Activated B cell treated with CpG ODN at 0.5 μM for 24 hours (primary cell): ENCODE measurements at regions not wholly inside any gene's neighbourhood (a gene's known extent, or its start where the extent isn't known, plus 50 kb on each side); places are given as distances from the start of the nearest gene placed in this dataset.

Experiments
- ATAC-seq: fragments of 200-7000 bp; cut with Tn5 transposase; one replicate; pipeline ENCODE4 v1.10.0; 2021; ENCODE audit warnings: low read depth, mild to moderate bottlenecking, moderate library complexity
- CTCF ChIA-PET: fragments of 350-600 bp; sonication (Branson Sonifier 250); formaldehyde crosslinking; loops from one replicate; lab custom pipeline; 2021; ENCODE audit warnings: antibody characterized with exemption; lab: Charles Lee
- POLR2A ChIA-PET: fragments of 350-600 bp; sonication (Branson Sonifier 250); formaldehyde crosslinking; loops from one replicate; lab custom pipeline; 2021; ENCODE audit warnings: antibody characterized with exemption; lab: Charles Lee
- DNase-seq: peaks from one replicate; pipeline ENCODE4 v3.0.0; 2022
- H3K27ac Mint-ChIP-seq: one replicate; pipeline ENCODE4 v1.8.0; 2020; ENCODE audit warnings: mixed read lengths
- H3K27me3 Mint-ChIP-seq: one replicate; pipeline ENCODE4 v1.8.0; 2021; ENCODE audit warnings: mixed read lengths
- H3K36me3 Mint-ChIP-seq: one replicate; pipeline ENCODE4 v1.8.0; 2021; ENCODE audit warnings: low read depth, mixed read lengths
- H3K4me1 Mint-ChIP-seq: one replicate; pipeline ENCODE4 v1.8.0; 2021; ENCODE audit warnings: mixed read lengths
- H3K4me3 Mint-ChIP-seq: one replicate; pipeline ENCODE4 v1.8.0; 2020; ENCODE audit warnings: mild to moderate bottlenecking, mixed read lengths
- H3K9me3 Mint-ChIP-seq: one replicate; pipeline ENCODE4 v1.8.0; 2020; ENCODE audit warnings: mixed read lengths
- intact Hi-C: fragments of 100-400 bp; cut with micrococcal nuclease; formaldehyde crosslinking; loops from one replicate; pipeline ENCODE4 v1.15.1; 2024
- TF ChIP-seq, protein P1 (sequence below): fragments of 200-600 bp; IDR thresholded peaks from one replicate; pipeline ENCODE4 v1.8.0; 2022; ENCODE audit warnings: antibody characterized with exemption, mild to moderate bottlenecking

DNA sequence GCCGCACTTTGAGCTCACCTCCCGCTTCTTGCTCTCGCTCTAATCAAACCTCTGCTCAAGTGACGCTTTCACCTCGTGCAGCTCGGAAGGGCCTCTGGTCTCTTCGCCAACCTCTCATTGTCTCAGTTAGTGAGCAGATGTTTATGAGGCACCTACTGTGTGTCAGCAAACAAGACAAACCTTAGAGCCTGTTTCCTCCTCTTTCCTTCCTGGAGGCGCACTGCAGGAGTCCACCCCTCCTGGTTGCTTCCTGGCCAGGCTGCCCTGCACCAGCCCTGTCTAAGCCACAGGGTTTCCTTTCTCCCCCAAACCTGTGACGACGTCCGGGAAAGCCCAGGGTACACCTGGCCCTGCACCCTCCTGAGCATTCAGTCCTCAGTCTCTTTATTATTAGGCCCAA lies 84.2 kb downstream of the PHETA1 start:
- POLR2A ChIA-PET: no interaction called here
- CTCF ChIA-PET: no interaction called here
- no peaks in the 10 kb centered on the region for H3K4me1 Mint-ChIP-seq

DNA sequence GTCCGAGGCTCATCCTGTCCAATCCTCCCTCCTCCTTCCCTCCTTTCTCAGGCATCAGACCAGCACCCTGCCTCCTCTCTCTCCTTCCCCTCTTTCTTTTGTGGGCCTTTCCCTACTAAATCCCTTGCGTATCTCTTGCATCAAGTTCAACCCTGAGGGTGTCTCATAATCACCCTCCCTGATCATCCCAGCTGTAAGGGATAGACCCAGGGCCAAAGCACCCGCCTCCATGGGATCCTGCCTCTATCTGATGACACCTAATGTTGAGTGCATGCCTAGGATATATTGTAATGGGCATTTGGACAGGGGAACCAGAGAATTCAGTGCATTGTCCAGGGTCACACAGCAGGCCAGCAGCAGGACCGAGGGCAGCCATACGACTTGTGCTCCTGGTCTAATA lies 84.9 kb downstream of the PHETA1 start:
- intact Hi-C loops: no loop called here
- no peaks in the 10 kb centered on the region for H3K4me1 Mint-ChIP-seq
- ChIA-PET POLR2A (no interaction called here), CTCF (no interaction called here)
- TF ChIP-seq, protein P1, sequence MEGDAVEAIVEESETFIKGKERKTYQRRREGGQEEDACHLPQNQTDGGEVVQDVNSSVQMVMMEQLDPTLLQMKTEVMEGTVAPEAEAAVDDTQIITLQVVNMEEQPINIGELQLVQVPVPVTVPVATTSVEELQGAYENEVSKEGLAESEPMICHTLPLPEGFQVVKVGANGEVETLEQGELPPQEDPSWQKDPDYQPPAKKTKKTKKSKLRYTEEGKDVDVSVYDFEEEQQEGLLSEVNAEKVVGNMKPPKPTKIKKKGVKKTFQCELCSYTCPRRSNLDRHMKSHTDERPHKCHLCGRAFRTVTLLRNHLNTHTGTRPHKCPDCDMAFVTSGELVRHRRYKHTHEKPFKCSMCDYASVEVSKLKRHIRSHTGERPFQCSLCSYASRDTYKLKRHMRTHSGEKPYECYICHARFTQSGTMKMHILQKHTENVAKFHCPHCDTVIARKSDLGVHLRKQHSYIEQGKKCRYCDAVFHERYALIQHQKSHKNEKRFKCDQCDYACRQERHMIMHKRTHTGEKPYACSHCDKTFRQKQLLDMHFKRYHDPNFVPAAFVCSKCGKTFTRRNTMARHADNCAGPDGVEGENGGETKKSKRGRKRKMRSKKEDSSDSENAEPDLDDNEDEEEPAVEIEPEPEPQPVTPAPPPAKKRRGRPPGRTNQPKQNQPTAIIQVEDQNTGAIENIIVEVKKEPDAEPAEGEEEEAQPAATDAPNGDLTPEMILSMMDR: no peak
- H3K27ac Mint-ChIP-seq: no peak overlapping the region
- ATAC-seq (no peak), DNase-seq (no peak)
- H3K36me3 Mint-ChIP-seq: no peaks in the 10 kb centered on the region
- H3K9me3 Mint-ChIP-seq: peaks cover 12% of the 10 kb centered on the region
- no peak overlapping the region for H3K4me3 Mint-ChIP-seq
- peaks cover 16% of the 10 kb centered on the region for H3K27me3 Mint-ChIP-seq

More for the DNA sequence above, 84.2 kb downstream of the PHETA1 start:
- DNase-seq (no peak), ATAC-seq (no peak)
- H3K27me3 Mint-ChIP-seq: peaks cover 16% of the 10 kb centered on the region
- H3K36me3 Mint-ChIP-seq: no peaks in the 10 kb centered on the region
- H3K4me3 Mint-ChIP-seq: no peak overlapping the region
- intact Hi-C loops: no loop called here
- no peak overlapping the region for H3K27ac Mint-ChIP-seq
- peaks cover 12% of the 10 kb centered on the region for H3K9me3 Mint-ChIP-seq
- TF ChIP-seq, protein P1: no peak

DNA sequence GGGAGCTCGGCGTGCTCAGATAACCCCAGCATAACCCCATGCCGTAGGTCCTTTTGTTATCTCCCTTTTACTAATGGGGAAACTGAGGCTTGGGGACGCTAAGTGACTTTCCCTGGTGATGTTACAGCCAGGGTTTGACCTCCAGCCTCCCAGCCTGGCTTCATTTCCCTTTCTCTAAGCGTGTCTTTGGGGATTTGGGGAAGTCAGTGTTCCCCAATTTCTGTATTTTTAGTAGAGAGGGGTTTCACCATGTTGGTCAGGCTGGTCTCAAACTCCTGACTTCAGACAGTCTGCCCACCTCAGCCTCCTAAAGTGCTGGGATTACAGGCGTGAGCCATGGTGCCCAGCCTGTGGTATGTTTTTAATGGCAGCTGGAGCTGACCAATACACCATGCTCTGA lies 85.4 kb downstream of the PHETA1 start:
- ChIA-PET CTCF (no interaction called here), POLR2A (no interaction called here)
- TF ChIP-seq, protein P1: no peak
- no peak for DNase-seq
- intact Hi-C loops: no loop called here
- no peak for ATAC-seq
- Mint-ChIP-seq H3K9me3 (peaks cover 12% of the 10 kb centered on the region), H3K4me3 (no peak overlapping the region), H3K4me1 (no peaks in the 10 kb centered on the region), H3K27ac (no peak overlapping the region), H3K36me3 (no peaks in the 10 kb centered on the region), H3K27me3 (peaks cover 20% of the 10 kb centered on the region)

DNA sequence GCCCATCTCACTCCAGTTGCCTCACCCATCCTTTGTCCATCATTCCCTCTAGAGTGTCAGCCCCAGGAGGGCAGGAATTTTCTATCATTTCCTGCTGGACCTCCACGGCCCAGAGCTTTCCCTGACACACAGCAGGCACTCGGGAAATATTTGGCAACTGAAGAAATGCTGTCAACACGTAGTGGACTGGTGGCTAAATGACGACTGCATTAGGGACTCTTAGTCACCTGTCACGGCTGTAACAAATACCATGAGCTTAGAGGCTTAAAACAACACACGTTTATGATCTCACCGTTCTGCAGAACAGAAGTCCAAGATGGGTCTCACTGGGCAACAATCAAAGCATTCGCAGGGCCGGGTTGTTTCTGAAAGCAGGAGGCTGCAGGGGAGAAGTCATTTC lies 91.3 kb downstream of the PHETA1 start:
- ChIA-PET CTCF (no interaction called here), POLR2A (interaction anchor here (0.7 kb wide), 1 partner anchor 421 kb away, joined by 13 read pairs; no protein-coding TSS in a partner anchor)
- intact Hi-C loops: no loop called here
- DNase-seq: no peak
- peaks cover 12% of the 10 kb centered on the region for H3K9me3 Mint-ChIP-seq
- ATAC-seq: no peak
- no peaks in the 10 kb centered on the region for H3K4me1 Mint-ChIP-seq
- TF ChIP-seq, protein P1: no peak
- H3K36me3 Mint-ChIP-seq: no peaks in the 10 kb centered on the region
- no peak overlapping the region for H3K4me3 Mint-ChIP-seq
- H3K27ac Mint-ChIP-seq: no peak overlapping the region
- peaks cover 34% of the 10 kb centered on the region for H3K27me3 Mint-ChIP-seq

DNA sequence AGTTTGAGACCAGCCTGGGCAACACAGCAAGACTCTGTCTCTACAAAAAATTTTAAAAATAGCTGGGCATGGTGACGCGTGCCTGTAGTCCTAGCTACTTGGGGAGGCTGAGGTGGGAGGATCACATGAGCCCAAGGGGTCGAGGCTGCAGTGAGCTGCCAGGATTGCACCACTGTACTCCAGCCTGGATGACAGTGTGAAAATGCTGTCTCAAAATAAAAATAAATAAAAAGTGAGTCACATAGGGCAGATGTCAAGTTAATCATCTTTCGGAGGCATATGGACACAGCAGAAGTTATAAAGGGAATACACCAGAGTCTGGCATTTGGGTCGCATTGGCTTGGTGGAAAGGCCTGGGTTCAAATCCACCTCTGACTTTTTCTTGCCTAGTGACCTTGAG lies 92.7 kb downstream of the PHETA1 start:
- Mint-ChIP-seq H3K4me1 (no peaks in the 10 kb centered on the region), H3K36me3 (no peaks in the 10 kb centered on the region), H3K4me3 (no peak overlapping the region), H3K27me3 (peaks cover 28% of the 10 kb centered on the region), H3K27ac (no peak overlapping the region), H3K9me3 (peaks cover 9% of the 10 kb centered on the region)
- ChIA-PET POLR2A (no interaction called here), CTCF (no interaction called here)
- no peak for ATAC-seq
- DNase-seq: no peak
- intact Hi-C loops: no loop called here
- TF ChIP-seq, protein P1: no peak
